A673 (cell line): ENCODE measurements at regions not wholly inside any gene's neighbourhood (a gene's known extent, or its start where the extent isn't known, plus 50 kb on each side); places are given as distances from the start of the nearest gene placed in this dataset.

Experiments used
- EZH2 ChIP-seq: fragments of 200-600 bp; sonication (generic); IDR thresholded peaks from 2 replicates; pipeline ENCODE4 v1.6.1; 2017; ENCODE audit warnings: borderline replicate concordance, low read depth, mild to moderate bottlenecking, mixed read lengths, antibody characterized with exemption, low read length; ENCODE audit not compliant: poor library complexity, severe bottlenecking
- TF ChIP-seq, protein P1 (sequence below): fragments of 300-800, 200-600 bp; sonication (generic); conservative IDR thresholded peaks from 2 replicates; pipeline ENCODE4 v1.5.1; 2017; ENCODE audit warnings: low read depth, mild to moderate bottlenecking, antibody characterized with exemption, low read length, moderate library complexity, mixed read lengths

DNA sequence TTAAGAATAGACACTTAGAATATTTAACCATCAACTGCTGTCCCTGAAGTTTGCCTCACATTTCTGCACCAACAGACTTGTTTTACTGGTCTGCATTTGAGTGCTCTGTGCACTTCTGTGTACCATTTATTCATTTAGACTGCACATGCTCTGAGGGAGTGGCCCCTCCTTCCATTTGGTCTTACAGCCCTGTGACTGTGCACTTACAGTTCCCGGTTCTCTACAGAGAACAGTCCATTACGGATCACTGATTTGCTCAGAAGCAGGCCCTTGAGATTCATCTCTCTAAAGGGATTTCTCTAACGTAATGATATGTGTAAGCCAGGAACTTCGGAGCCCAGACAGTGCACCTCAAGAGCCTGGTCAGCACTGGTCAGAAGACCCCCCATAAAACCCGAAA lies 247.3 kb upstream of the BLID start:
- TF ChIP-seq, protein P1, sequence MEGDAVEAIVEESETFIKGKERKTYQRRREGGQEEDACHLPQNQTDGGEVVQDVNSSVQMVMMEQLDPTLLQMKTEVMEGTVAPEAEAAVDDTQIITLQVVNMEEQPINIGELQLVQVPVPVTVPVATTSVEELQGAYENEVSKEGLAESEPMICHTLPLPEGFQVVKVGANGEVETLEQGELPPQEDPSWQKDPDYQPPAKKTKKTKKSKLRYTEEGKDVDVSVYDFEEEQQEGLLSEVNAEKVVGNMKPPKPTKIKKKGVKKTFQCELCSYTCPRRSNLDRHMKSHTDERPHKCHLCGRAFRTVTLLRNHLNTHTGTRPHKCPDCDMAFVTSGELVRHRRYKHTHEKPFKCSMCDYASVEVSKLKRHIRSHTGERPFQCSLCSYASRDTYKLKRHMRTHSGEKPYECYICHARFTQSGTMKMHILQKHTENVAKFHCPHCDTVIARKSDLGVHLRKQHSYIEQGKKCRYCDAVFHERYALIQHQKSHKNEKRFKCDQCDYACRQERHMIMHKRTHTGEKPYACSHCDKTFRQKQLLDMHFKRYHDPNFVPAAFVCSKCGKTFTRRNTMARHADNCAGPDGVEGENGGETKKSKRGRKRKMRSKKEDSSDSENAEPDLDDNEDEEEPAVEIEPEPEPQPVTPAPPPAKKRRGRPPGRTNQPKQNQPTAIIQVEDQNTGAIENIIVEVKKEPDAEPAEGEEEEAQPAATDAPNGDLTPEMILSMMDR = no peak
- no peak for TF ChIP-seq EZH2
